ENCODE measurements at regions not wholly inside any gene's neighbourhood (a gene's known extent, or its start where the extent isn't known, plus 50 kb on each side); places are given as distances from the start of the nearest gene placed in this dataset.

DNA sequence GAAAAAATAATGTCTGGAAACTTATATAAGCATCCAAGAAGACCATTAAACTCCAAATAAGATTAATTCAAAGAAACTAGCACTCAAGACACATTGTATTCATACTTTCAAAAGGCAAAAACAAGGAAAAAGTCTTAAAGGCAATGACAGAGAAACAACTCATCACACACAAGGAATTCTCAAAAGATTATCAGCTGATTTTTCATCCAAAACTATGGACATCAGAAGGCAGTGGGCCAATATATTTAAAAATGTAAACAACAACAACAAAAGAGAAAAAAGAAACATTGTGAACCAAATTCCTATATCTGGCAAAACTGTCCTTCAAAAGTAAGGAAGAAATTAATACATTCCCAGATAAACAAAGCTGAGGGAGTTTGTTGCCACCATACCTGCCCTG lies 711.4 kb upstream of the GALNTL6 start:
- TF ChIP-seq, protein P1, sequence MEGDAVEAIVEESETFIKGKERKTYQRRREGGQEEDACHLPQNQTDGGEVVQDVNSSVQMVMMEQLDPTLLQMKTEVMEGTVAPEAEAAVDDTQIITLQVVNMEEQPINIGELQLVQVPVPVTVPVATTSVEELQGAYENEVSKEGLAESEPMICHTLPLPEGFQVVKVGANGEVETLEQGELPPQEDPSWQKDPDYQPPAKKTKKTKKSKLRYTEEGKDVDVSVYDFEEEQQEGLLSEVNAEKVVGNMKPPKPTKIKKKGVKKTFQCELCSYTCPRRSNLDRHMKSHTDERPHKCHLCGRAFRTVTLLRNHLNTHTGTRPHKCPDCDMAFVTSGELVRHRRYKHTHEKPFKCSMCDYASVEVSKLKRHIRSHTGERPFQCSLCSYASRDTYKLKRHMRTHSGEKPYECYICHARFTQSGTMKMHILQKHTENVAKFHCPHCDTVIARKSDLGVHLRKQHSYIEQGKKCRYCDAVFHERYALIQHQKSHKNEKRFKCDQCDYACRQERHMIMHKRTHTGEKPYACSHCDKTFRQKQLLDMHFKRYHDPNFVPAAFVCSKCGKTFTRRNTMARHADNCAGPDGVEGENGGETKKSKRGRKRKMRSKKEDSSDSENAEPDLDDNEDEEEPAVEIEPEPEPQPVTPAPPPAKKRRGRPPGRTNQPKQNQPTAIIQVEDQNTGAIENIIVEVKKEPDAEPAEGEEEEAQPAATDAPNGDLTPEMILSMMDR (conservative IDR thresholded peaks at IDR 0.05; ENCODE audit: low read depth in 2 of 2), result no peak
- TF ChIP-seq CREB1 (CRISPR knock-in tag; IDR thresholded peaks at IDR 0.05; ENCODE audit: low read depth) (no peak), JUNB (IDR thresholded peaks at IDR 0.05; ENCODE audit: unreplicated experiment) (no peak)

Measured in GM23338 (cell line).